ENCODE measurements at regions not wholly inside any gene's neighbourhood (a gene's known extent, or its start where the extent isn't known, plus 50 kb on each side); places are given as distances from the start of the nearest gene placed in this dataset.

DNA sequence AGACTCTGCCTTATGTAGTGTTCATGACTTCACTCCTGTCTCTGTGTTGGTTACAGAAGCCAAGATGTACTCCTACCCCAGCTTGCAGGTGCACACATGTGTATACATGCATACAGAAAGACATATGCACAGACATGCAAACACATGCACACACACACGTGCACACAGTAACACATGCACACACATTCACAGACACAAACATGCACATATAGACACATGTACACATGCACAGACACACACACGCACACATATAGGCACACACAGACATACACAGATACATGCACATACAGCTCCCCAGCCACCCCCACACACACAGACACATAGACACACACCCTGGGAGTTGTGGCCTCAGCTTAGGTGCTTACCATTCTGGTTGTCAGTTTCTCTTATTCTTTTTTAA is 362.6 kb upstream of the C1orf174 start:
- no peaks in the 10 kb centered on the region for H3K27me3 ChIP-seq (ENCODE audit: control insufficient read depth, insufficient read depth, low read length)
- no peak overlapping the region for H3K9ac ChIP-seq (ENCODE audit: low read length in 3 of 3)
- TF ChIP-seq, protein P1, sequence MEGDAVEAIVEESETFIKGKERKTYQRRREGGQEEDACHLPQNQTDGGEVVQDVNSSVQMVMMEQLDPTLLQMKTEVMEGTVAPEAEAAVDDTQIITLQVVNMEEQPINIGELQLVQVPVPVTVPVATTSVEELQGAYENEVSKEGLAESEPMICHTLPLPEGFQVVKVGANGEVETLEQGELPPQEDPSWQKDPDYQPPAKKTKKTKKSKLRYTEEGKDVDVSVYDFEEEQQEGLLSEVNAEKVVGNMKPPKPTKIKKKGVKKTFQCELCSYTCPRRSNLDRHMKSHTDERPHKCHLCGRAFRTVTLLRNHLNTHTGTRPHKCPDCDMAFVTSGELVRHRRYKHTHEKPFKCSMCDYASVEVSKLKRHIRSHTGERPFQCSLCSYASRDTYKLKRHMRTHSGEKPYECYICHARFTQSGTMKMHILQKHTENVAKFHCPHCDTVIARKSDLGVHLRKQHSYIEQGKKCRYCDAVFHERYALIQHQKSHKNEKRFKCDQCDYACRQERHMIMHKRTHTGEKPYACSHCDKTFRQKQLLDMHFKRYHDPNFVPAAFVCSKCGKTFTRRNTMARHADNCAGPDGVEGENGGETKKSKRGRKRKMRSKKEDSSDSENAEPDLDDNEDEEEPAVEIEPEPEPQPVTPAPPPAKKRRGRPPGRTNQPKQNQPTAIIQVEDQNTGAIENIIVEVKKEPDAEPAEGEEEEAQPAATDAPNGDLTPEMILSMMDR (IDR thresholded peaks at IDR 0.05; ENCODE audit: borderline replicate concordance, extremely low read depth, insufficient read depth) = no peak
- intact Hi-C loops (cut with DNase I) = no loop called here
- no peak overlapping the region for H3K27ac ChIP-seq (ENCODE audit: low read depth in 2 of 2, low read length in 2 of 2)
- DNase-seq = no peak
- no peak overlapping the region for H3K4me3 ChIP-seq (ENCODE audit: low read length in 3 of 3)
- no peaks in the 10 kb centered on the region for H3K36me3 ChIP-seq (ENCODE audit: control insufficient read depth in 2 of 3, insufficient read depth in 3 of 3, low read length in 3 of 3)
- no peak for FAIRE-seq
- H3K9me3 ChIP-seq (ENCODE audit: control insufficient read depth in 2 of 3, insufficient read depth in 1 of 3, low read length in 3 of 3) = peaks cover 0 to 10% (median 0%) of the 10 kb centered on the region in 3 donors
- peaks cover 0 to 9% (median 1%) of the 10 kb centered on the region in 3 donors for H3K4me1 ChIP-seq (ENCODE audit: control insufficient read depth in 2 of 3, insufficient read depth in 2 of 3, low read depth in 1 of 3, low read length in 3 of 3)

DNA sequence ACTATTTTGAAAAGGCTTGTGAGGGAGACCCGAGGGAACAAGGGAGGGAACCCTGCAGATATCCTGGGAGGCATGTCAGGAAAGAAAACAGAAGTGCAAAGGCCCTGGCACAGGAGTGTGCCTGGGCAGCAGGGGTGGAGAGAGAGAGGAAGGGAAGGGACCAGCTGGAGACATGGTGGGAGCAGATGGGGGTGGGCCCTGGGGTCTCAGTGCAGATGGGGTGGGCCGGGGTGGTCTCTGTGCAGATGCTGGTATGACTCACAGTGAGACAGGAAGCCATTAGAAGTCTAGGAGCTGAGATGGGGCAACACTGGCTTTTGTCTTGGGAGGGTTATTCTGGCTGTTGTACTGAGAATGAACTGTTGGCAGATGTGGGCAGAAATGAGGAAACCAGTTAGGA is 363.6 kb upstream of the C1orf174 start:
- TF ChIP-seq, protein P1 (IDR thresholded peaks at IDR 0.05; ENCODE audit: borderline replicate concordance, extremely low read depth, insufficient read depth) = no peak
- H3K4me3 ChIP-seq (ENCODE audit: low read length in 3 of 3) = no peak overlapping the region
- H3K9ac ChIP-seq (ENCODE audit: low read length in 3 of 3) = no peak overlapping the region
- peaks cover 0 to 17% (median 5%) of the 10 kb centered on the region in 3 donors for H3K4me1 ChIP-seq (ENCODE audit: control insufficient read depth in 2 of 3, insufficient read depth in 2 of 3, low read depth in 1 of 3, low read length in 3 of 3)
- FAIRE-seq = no peak
- intact Hi-C loops (cut with DNase I) = no loop called here
- peaks cover 0 to under 1% (median 0%) of the 10 kb centered on the region in 3 donors for H3K9me3 ChIP-seq (ENCODE audit: control insufficient read depth in 2 of 3, insufficient read depth in 1 of 3, low read length in 3 of 3)
- H3K27me3 ChIP-seq (ENCODE audit: control insufficient read depth, insufficient read depth, low read length) = no peaks in the 10 kb centered on the region
- no peak for DNase-seq
- no peaks in the 10 kb centered on the region for H3K36me3 ChIP-seq (ENCODE audit: control insufficient read depth in 2 of 3, insufficient read depth in 3 of 3, low read length in 3 of 3)
- H3K27ac ChIP-seq (ENCODE audit: low read depth in 2 of 2, low read length in 2 of 2) = no peak overlapping the region

DNA sequence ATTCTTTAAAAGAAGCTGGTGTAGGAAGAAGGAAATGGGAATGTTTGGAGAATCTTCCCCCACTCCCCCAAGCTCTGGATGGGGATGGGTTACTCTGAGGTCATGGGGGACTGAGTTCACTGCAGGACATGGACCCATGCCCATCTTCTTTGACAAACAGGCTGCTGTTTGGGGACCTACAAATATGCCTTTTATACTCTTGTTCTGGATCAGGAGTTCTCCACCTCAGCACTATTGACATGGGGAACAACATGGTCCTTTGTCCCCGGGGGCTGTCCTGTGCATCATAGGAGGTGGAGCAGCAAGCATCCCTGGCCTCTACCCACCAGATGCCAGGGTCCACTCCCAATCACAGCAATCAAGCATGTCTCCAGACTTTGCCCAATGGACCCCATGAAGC is 365.8 kb upstream of the C1orf174 start:
- H3K27me3 ChIP-seq (ENCODE audit: control insufficient read depth, insufficient read depth, low read length) = no peaks in the 10 kb centered on the region
- H3K9me3 ChIP-seq (ENCODE audit: control insufficient read depth in 2 of 3, insufficient read depth in 1 of 3, low read length in 3 of 3) = no peaks in the 10 kb centered on the region
- no peaks in the 10 kb centered on the region for H3K36me3 ChIP-seq (ENCODE audit: control insufficient read depth in 2 of 3, insufficient read depth in 3 of 3, low read length in 3 of 3)
- intact Hi-C loops (cut with DNase I) = no loop called here
- H3K9ac ChIP-seq (ENCODE audit: low read length in 3 of 3) = no peak overlapping the region
- no peak for FAIRE-seq
- DNase-seq = no peak
- H3K4me3 ChIP-seq (ENCODE audit: low read length in 3 of 3) = no peak overlapping the region
- H3K4me1 ChIP-seq (ENCODE audit: control insufficient read depth in 2 of 3, insufficient read depth in 2 of 3, low read depth in 1 of 3, low read length in 3 of 3) = peaks cover 0 to 17% (median 5%) of the 10 kb centered on the region in 3 donors
- no peak overlapping the region for H3K27ac ChIP-seq (ENCODE audit: low read depth in 2 of 2, low read length in 2 of 2)
- TF ChIP-seq, protein P1 (IDR thresholded peaks at IDR 0.05; ENCODE audit: borderline replicate concordance, extremely low read depth, insufficient read depth) = no peak

Measured in kidney (tissue), 13 donors.